H1 (cell line): ENCODE measurements at regions not wholly inside any gene's neighbourhood (a gene's known extent, or its start where the extent isn't known, plus 50 kb on each side); places are given as distances from the start of the nearest gene placed in this dataset.

Experiments
- CBX8 ChIP-seq: fragments of 300-800, 300-1000 bp; sonication (generic); IDR thresholded peaks from 2 replicates; pipeline ENCODE4 v1.7.1; 2016; ENCODE audit warnings: low read depth, low read length, borderline replicate concordance

- no peak for TF ChIP-seq CBX8
These were observed 157.5 kb upstream of the ID2 start (continued) for GRCh38 chr2:8524388-8524787.
